Smooth muscle cell (in vitro differentiated cells): ENCODE measurements at regions not wholly inside any gene's neighbourhood (a gene's known extent, or its start where the extent isn't known, plus 50 kb on each side); places are given as distances from the start of the nearest gene placed in this dataset.

Source experiments
- DNase-seq: peaks from one replicate; lab custom pipeline; 2025; ENCODE audit not compliant: unreplicated experiment; lab: John Stamatoyannopoulos, UW
- H2AFZ ChIP-seq: fragments of 200-600 bp; sonication (generic); 2 replicates; pipeline ENCODE4 v1.6.0; 2016; ENCODE audit warnings: antibody characterized with exemption, low read depth, mild to moderate bottlenecking
- H3F3A ChIP-seq: fragments of 200-600 bp; sonication (generic); 2 replicates; pipeline ENCODE4 v1.6.0; 2017; ENCODE audit warnings: antibody characterized with exemption, low read depth
- H3K27ac ChIP-seq: fragments of 200-600 bp; sonication (generic); 2 replicates; pipeline ENCODE4 v1.5.1; 2016; ENCODE audit warnings: low read depth, mild to moderate bottlenecking
- H3K27me3 ChIP-seq: fragments of 200-600 bp; sonication (generic); 2 replicates; pipeline ENCODE4 v1.6.1; 2016; ENCODE audit warnings: low read depth, mild to moderate bottlenecking
- H3K36me3 ChIP-seq: fragments of 200-600 bp; sonication (generic); 2 replicates; pipeline ENCODE4 v1.5.1; 2016; ENCODE audit warnings: low read depth
- H3K4me1 ChIP-seq: fragments of 200-600 bp; sonication (generic); 2 replicates; pipeline ENCODE4 v1.5.1; 2016; ENCODE audit warnings: low read depth
- H3K4me2 ChIP-seq: fragments of 200-600 bp; sonication (generic); 2 replicates; pipeline ENCODE4 v1.6.0; 2016; ENCODE audit warnings: mild to moderate bottlenecking
- H3K4me3 ChIP-seq: fragments of 200-600 bp; sonication (generic); 2 replicates; pipeline ENCODE4 v1.5.1; 2016; ENCODE audit warnings: mild to moderate bottlenecking
- H3K79me2 ChIP-seq: fragments of 200-600 bp; sonication (generic); 2 replicates; pipeline ENCODE4 v1.6.0; 2016; ENCODE audit warnings: low read depth, mild to moderate bottlenecking
- H3K9ac ChIP-seq: fragments of 200-600 bp; sonication (generic); 2 replicates; pipeline ENCODE4 v1.6.0; 2016; ENCODE audit warnings: low read depth
- H3K9me3 ChIP-seq: fragments of 200-600 bp; sonication (generic); replicated peaks from 2 replicates; pipeline ENCODE4 v1.5.1; 2016; ENCODE audit warnings: low read depth
- H4K20me1 ChIP-seq: fragments of 200-600 bp; sonication (generic); 2 replicates; pipeline ENCODE4 v1.6.0; 2016; ENCODE audit warnings: low read depth
- CTCF ChIP-seq: fragments of 200-600 bp; sonication (generic); IDR thresholded peaks from 2 replicates; pipeline ENCODE4 v1.5.1; 2017; ENCODE audit warnings: borderline replicate concordance, mild to moderate bottlenecking, antibody characterized with exemption; ENCODE audit not compliant: insufficient read depth, poor library complexity, severe bottlenecking
- WGBS: methylation state at CpG from one replicate; pipeline ENCODE4 v1.1.7; 2016; ENCODE audit warnings: low lambda C conversion rate; 5-methylcytosine and 5-hydroxymethylcytosine counted together

DNA sequence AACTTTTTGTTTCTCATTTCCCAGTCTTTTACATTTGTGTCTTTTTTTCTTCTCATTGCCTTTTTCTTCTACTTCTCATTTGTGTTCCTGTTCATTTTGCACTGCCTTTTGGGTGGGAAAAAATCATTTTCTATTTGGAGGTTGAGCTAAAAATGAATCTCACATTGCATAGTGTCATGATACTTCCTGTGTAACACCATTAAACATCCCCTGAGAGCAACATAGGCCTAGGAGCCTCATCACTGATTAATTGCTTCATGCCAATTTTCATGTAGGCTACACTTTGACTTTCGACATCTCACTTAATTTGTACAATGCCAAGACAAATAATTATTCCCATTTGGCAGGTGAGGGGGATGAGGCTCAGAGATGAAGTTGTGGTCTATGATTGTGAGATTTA lies 279.2 kb downstream of the EDEM1 start:
- no peaks in the 10 kb centered on the region for H3F3A ChIP-seq
- H4K20me1 ChIP-seq = no peaks in the 10 kb centered on the region
- H3K9me3 ChIP-seq = no peaks in the 10 kb centered on the region
- no peaks in the 10 kb centered on the region for H3K4me1 ChIP-seq
- 92% methylated on average over 1 of the region's 1 CpG for WGBS
- no peaks in the 10 kb centered on the region for H3K79me2 ChIP-seq
- no peak overlapping the region for H3K27ac ChIP-seq
- H3K36me3 ChIP-seq = no peaks in the 10 kb centered on the region
- H3K4me3 ChIP-seq = no peak overlapping the region
- H2AFZ ChIP-seq = no peak overlapping the region
- no peaks in the 10 kb centered on the region for H3K27me3 ChIP-seq
- H3K4me2 ChIP-seq = no peak overlapping the region
- no peak for DNase-seq
- no peak for TF ChIP-seq CTCF
- H3K9ac ChIP-seq = no peak overlapping the region

GRCh38 chr3:5473471-5473870 lies 286.0 kb downstream of the EDEM1 start:
- Histone ChIP-seq H4K20me1 (no peaks in the 10 kb centered on the region), H3K36me3 (no peaks in the 10 kb centered on the region), H3K4me2 (no peak overlapping the region), H2AFZ (no peak overlapping the region), H3K27me3 (peaks cover 6% of the 10 kb centered on the region), H3F3A (no peaks in the 10 kb centered on the region), H3K9me3 (no peaks in the 10 kb centered on the region), H3K4me1 (no peaks in the 10 kb centered on the region), H3K9ac (no peak overlapping the region), H3K79me2 (no peaks in the 10 kb centered on the region), H3K27ac (no peak overlapping the region), H3K4me3 (no peak overlapping the region)
- no peak for DNase-seq
- WGBS = 86% methylated on average over 1 of the region's 1 CpG
- no peak for TF ChIP-seq CTCF

GRCh38 chr3:5476403-5476802 lies 288.9 kb downstream of the EDEM1 start:
- Histone ChIP-seq H3K9ac (no peak overlapping the region), H3K9me3 (no peaks in the 10 kb centered on the region), H2AFZ (no peak overlapping the region), H3K4me2 (no peak overlapping the region), H3K4me3 (no peak overlapping the region), H4K20me1 (no peaks in the 10 kb centered on the region), H3K27ac (no peak overlapping the region), H3K36me3 (no peaks in the 10 kb centered on the region), H3K79me2 (no peaks in the 10 kb centered on the region), H3K27me3 (peaks cover 6% of the 10 kb centered on the region), H3F3A (no peaks in the 10 kb centered on the region), H3K4me1 (no peaks in the 10 kb centered on the region)
- no peak for DNase-seq
- 77% methylated on average over 2 of the region's 2 CpGs for WGBS
- no peak for TF ChIP-seq CTCF

DNA sequence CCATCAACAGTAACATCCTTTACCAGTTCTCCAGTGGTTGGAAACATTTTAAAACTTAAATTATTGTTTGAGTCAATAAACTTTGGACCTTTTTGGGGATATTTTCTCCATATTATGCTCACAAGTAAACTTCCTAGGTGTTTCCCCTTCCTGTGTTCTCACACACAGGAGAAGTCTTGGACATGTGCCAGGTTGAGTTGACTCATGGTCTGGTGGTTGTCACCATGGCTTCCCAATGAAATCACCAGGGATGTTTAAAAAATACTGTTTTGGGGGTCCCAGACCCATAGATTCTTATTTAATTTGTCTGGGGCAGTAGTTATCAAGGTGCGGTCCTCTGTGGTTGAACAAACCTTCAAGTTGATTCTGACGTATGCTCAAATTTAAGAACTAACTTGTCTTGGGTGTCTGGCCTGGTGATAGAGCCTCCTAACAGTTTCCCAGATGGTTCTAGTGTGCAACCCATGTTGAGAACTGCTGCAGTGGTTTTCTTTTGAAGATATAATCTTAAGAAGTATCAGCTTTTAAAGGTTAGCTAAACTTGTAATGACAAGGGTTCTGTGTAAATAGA lies 291.8 kb downstream of the EDEM1 start:
- Histone ChIP-seq H3K4me1 (no peaks in the 10 kb centered on the region), H3K27me3 (no peaks in the 10 kb centered on the region), H3K9ac (no peak overlapping the region), H3K27ac (no peak overlapping the region), H3K4me3 (no peak overlapping the region), H3K79me2 (no peaks in the 10 kb centered on the region), H3K4me2 (no peak overlapping the region), H3K9me3 (no peaks in the 10 kb centered on the region), H3K36me3 (no peaks in the 10 kb centered on the region), H3F3A (no peaks in the 10 kb centered on the region), H2AFZ (no peak overlapping the region), H4K20me1 (no peaks in the 10 kb centered on the region)
- no peak for DNase-seq
- WGBS = 88% methylated on average over 2 of the region's 2 CpGs
- TF ChIP-seq CTCF = no peak
